ENCODE measurements at regions not wholly inside any gene's neighbourhood (a gene's known extent, or its start where the extent isn't known, plus 50 kb on each side); places are given as distances from the start of the nearest gene placed in this dataset.
"Not testable (repeated sequence)": the region's sequence is repeated elsewhere in the genome, so short reads cannot be mapped to it uniquely, and the experiment has no call there.

DNA sequence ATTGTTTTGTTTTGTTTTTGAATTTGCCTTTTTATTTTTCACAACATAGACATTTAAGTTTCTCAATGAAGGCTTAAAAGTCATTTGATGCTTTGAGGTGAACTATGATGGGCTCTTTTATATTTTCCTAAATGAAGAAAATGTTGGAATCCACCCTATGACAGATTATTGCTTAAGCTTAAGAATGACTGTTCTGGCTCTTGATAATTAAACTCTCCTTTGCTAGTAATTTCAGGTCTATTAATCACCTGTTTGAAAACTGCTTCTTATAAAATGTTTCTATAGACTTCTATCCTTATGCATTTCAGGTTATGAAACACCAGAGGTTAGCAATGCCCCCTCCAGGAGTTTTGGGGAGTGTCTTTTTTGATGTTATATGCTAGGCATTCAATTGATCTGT is 424.1 kb upstream of the DYNLRB2 start:
- no peak for DNase-seq

DNA sequence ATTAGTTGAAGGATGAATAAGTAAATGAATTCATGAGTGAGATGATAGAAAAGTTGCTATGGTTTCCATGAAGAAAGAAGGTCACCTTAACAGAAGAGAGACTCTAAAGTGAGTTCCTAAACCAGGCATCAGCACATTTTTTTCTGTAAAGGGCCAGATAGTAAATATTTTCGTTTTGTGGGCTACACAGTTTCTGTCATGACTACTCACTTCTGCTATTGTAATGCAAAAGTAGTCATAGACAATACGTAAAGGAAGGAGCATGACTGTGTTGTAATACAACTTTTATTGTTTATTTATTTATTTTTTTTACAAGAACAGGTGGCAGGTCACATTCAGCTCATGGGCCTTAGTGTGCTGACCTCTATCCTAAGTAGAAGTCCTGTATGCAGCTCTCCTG is 426.1 kb upstream of the DYNLRB2 start:
- DNase-seq: no peak

DNA sequence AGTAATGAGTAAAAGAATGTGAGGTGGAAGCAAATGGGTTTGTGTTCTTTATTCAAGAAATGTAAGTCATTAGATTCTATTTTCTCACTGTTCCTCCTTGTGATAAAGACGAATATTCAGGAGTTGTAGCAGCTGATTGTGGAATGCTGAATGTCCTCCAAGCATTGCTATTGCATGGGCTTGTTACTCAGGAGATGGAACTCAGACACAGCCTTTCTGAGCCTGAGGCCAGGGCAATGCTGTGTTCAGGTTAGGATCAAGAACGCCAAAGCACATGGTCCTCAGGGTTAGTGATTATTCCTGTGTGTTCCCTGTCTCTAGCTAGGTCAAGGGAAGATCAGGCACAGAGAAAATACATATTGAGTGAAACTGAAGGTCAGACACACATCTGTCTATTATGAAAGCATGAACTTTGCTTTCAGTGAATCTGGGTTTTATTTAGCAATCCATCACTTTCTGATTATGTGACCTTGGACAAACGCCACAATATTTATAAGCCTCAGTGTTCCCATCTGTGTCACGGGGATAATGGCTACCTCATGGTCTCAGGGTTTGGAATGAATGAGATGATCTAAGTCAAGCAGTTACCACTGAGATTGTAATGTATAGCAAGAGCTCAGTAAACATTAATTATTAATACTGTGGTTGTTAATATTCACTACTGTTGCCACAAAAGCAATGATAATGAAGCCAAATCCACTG is 426.8 kb upstream of the DYNLRB2 start:
- DNase-seq: no peak

DNA sequence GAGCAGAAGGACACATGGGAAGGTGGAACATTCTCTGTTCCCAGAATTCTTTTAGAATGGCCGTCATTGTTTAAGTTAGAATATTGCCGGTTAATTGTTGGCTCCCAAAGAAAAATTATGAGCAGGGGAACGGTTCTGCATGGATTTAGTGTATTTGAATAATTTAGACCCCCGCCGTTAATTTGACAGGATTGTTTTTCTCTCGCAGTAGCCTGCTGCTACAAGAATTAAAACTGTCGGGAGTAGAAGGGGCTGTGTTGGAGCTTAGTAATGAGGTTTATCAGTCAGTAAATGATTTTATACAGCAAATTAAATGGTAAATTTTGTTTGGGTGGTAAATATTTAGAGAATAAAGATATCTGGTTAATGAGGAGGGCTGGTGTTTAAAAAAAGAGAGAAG is 431.2 kb upstream of the DYNLRB2 start:
- no peak for DNase-seq

DNA sequence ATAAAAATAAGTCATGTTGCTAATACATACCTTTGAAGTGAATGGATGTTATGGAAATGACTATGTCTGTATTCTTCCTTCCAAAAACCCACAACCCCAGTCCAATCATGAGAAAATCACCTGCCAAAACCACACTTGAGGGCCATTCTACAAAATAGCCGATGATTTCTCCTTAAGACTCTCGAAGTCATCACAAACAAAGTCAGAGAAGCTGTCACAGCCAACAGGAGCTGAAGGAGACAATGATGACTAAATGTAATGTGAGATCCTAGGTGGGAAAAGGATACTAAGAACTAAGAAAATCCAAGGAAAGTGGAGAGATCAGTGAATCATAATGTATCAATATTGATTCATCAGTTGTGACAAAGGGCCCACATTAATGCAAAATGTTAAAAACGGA is 432.9 kb upstream of the DYNLRB2 start:
- no peak for DNase-seq

DNA sequence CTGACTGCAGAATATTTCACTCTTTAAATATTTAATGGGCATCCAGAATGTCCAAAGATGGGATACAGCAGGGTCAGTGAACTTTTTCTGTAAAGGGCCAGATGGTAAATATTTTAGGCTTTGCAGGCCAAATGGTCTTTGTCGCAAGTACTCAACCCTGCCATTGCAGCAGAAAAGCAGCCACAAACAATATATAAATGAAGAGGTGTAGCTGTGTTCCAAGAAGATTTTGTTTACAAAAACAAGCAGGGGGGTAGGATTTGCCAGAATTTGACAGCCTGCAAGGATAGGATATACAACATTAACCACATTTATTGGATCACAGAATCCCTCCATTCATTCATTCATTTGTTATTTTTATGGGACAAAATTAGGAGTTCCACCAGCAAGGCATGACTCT is 435.0 kb upstream of the DYNLRB2 start:
- no peak for DNase-seq

DNA sequence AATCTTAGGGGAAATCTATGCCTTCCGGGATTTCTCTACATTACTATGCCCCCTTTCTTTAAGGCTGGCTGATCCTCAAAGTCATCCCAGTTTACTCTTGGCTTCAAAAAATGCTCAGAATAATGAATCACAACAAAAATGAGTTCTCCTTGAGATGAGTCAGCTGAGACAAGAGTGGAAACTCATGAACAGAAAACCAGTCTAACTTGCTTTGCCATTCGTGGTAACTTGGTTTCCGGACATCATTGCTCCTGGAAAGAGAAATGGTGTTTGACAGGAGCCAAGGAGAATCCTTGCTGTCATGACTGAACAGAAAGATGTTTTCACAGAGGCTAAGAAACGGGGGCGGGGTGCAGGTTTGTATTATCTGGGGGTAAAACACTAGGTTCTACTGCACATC is 435.6 kb upstream of the DYNLRB2 start:
- DNase-seq: no peak

DNA sequence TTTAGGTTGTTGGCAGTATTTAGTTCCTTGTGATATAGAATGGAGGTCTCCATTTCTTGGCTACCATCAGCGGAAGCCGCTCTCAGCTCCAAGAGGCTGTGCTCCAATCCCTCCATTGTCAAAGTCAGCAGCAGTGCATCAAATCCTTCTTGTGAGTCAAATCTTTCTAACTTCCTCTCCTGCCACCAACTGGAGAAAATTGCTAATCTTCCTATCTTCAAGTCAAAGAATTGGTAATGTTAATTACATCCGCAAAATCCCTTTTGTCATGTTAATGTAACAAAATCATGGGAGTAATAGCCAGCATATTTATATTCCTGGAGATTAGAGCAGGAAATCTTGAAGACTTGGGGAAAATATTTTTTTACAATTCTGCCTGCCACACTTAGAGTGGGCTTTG is 436.4 kb upstream of the DYNLRB2 start:
- DNase-seq: no peak

DNA sequence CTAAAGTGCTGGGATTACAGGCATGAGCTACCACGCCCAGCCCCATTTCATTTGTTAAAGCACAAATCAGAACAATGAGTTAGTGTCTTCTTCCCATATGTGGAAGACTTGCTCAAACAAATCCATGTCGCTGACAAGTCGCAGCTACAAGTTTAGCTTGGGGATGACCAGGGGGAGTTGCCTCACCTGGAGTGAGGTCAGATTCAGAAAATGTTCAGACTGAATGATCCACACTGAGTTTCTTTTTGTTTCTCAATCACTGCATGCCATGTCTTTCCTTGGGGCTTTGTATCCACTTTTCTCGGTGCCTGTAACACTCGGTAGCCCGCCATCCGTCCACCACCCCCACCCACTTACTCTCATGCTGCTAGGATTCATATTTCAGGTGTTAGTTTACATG is 437.3 kb upstream of the DYNLRB2 start:
- DNase-seq: no peak

DNA sequence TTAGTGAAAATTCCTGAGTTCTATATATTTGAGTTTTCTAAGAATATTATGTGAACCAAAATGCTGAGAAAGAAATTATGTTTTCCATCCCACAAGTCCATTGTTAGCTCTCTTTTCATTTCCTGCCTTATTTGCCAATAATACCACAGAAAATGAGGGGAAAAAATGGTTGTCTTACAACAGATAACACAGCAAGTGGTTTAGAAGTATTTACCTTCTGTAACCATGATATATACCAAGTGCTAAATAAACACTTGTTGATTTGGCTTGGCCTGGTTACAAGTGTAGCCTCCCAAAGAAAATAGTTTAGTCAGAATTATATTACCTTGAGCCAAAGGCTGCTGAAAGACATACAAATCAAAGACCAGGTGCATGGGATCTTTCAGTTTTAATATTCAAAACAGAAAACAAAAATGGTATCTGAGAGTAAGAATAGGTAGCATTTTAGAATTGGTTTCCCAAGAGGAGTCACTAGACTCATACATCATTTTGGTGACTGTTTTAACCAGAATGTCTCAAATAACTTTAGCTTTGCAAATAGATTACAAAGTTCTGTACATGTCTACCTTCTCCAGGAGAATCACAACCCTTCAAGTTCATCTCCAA is 439.8 kb upstream of the DYNLRB2 start:
- no peak for DNase-seq

DNA sequence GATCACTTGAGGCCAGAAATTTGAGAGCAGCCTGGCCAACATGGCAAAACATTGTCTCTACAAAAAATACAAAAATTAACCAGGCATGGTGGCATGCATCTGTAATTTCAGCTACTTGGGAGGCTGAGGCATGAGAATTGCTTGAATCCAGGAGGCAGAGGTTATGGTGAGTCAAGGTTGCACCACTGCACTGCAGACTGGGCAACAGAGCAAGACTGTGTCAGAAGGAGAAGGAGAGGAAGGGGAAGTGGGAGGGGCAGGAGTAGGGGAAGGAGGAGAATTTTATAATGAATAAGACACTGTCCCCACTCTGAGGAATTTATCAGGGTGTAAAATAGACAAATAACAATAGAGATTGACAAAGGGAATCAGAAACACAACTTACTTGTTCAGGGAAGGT is 440.6 kb upstream of the DYNLRB2 start:
- DNase-seq: no peak

DNA sequence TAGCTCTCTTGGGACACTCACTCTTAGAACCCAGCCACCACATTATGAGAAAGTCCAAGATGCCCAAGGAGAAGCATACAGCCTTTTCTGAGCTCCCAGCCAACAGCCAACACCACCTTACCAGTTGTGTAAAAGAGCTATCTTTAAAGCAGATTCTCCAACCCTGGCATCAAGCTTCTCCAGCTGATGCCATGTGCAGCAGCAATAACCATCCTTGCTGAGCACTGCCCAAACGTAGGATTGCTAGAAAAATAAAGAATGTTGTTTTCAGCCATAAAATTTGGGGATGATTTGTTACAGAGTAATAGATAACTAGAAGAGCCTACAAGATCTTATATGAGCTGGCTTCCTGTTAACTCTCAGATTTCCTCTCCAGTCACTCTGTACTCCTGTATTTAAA is 443.7 kb upstream of the DYNLRB2 start:
- no peak for DNase-seq

DNA sequence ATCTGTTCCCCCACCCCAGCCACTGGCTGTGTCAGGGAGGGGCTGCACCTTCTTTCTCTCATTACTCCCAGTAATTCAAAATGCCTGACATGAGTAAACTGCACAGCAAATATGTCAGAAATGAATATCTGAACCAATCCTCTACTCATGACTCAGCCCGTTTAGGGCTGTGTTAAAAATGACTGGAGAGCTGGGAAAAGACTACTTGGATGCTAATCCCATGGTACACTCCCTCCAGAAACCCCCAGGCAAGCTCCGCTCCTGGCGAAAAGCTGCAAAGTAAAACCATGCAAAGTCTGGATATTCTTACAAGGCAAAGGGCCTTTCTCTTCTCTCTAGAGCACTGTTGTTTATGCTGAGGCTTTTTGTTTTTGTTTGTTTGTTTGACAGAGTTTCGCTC is 448.1 kb upstream of the DYNLRB2 start:
- DNase-seq: no peak

DNA sequence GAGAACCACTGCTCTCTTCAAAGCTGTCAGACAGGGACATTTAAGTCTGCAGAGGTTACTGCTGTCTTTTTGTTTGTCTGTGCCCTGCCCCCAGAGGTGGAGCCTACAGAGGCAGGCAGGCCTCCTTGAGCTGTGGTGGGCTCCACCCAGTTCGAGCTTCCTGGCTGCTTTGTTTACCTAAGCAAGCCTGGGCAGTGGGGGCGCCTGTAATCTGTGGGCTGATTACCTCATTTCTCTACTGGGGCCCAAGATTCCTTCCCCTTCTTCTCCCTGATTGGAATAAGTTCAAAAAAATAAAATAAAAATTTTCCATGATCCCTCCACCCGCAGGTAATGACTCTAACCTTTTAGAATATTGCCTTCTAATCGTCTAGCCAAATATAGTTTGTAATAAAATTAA is 449.3 kb upstream of the DYNLRB2 start:
- not testable (repeated sequence) for DNase-seq

DNA sequence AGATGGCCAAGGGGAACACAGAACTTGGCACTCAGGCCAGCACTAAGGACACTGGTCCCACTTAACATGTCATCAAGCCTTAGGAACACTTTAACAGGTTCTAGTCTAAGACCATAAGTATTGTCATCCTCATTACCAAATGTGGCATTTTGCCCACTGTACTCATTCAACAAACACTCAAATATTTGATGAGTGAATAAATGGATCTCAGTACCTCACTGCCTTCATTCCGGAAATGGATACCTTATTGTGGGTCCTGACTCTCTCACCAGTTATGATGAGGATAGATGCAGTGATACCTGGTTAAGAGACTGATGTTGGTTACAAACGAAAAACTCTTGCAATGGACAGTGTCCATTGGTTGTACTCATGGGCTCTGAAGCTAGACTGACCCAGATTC is 455.2 kb upstream of the DYNLRB2 start:
- DNase-seq: no peak

DNA sequence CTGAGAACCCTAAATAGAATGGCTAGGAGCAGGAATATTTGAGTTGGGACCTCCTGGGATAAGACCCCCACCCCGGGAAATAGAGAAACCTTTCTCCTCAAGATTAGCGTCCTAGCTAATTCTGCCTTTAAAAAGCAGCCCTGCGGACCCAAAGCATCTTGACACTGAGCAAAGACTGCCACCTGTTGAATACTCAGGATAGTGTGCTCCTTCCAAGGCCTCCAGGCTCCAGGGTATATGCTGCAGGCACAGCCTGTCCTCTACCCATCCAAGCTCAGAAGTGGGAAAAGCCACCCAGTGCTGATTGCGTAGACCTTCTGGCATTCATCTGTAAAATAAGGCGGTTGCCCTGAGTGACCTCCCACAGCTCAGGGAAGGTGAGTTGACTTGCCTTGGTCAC is 456.2 kb upstream of the DYNLRB2 start:
- DNase-seq: peak; percentile 70

DNA sequence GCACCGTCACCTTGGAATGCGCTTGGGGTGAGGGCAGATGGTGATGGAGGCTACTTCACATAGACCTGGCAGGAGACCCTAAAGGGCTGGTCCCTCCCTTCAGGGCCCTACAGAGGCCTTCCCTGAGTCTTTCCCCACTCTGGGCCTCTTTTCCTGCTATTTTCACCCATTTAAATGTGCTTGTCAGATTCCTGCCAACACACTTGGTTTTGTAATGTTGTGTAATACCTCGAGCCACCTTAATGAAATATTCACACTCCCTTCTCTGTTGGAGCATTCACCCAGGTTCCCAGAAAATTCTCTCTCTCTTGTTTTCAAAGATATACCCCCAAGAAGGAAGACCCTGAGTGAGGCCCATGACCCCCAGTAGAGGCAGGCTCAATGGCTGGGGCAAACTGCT is 456.6 kb upstream of the DYNLRB2 start:
- no peak for DNase-seq

DNA sequence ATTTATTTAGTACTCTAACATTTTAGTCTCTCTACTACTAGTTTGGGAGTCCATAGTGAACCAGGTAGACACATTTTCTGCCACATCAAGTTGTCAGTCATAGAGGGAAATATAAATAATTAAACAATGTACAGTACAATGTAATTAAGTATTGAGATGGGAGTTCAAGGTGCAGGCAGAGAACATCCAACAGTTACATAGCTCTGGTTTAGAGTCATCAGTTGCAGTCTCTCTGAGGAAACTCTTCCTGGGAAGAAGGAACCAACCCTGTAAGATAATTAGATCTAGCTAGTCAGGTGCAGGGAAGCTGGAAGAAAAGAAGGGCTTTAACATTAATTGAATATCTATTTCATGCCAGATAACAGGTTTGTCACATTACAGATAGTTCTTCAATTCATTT is 457.9 kb upstream of the DYNLRB2 start:
- no peak for DNase-seq

DNA sequence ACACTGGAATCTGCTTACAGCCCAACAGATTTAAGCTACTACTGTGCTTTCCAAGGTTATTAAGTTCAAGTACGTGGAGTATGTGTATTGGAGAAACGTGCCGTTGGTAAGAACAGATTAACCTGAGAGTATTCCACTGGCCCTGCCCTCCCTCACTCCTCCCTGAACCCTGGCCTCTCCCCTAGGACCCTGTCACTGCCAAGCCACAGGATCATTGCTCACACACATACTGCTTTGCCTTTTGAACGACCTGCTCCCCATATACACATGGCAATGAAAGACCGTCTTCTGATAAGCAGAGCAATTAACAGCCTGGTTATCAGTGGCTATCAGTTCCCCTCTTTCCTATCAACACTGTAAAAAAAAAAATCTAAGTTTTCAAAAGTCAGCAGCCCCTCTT is 458.9 kb upstream of the DYNLRB2 start:
- DNase-seq: no peak

DNA sequence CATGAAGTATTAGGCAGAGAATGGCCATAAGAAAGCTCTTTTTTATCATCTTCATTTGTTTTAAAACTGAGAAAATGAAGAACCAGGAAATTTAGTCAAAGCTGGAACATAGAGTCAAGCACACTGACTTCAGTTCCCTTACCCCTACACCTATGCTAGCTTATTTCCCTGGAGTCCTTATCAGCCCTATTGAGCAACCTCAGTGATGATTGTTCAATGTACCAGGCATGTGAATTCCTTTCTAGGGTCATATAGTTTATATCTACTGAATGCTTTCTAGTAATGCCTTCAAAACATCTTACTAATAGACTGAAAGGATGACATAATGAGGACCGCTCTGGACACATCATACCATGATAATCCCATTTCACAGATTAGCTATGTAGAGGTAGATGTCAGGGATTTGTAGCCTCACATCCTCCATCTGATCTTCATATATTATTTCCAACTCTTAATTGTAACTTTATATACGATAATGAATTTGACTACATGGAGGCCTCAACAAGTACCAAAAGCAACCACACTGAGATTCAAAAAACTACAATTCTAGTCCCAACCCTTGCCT is 460.4 kb upstream of the DYNLRB2 start:
- no peak for DNase-seq

DNA sequence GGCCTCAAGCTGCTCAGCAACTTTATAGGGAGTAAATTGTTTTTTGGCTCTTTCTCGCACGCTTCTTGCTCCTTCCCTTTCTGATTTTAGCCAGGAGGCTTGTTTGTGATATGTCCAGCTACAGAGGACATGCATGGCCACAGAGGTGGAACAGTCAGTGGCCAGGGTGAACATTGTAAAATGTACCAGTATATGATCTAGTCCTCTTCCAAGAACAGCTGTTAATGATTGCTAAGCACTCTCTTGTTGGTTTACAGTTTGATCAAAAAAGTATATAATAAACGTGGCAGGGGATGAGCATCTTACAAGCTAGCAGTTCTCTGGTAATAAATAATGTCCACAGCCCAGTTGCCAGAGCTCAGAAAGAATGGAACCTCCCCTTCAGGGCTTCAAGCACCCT is 461.7 kb upstream of the DYNLRB2 start:
- no peak for DNase-seq

DNA sequence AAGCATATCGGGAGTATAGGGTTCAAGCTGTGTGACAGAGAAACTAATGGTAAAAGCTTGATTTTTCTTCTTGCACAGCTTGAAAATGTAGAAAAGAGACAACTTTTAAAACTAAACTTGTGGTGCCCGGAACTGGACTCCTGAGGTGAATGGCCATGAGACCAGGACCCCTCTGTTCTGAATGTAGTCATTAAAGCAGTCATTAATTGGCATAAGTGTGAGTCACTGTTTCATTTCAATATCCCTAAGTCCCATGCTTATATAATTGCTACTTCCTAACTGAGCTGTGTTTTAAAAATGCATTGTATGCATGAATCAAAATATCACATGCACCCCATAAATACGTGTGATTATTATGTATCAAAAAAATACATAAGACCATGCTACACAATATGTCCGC is 463.1 kb upstream of the DYNLRB2 start:
- no peak for DNase-seq

DNA sequence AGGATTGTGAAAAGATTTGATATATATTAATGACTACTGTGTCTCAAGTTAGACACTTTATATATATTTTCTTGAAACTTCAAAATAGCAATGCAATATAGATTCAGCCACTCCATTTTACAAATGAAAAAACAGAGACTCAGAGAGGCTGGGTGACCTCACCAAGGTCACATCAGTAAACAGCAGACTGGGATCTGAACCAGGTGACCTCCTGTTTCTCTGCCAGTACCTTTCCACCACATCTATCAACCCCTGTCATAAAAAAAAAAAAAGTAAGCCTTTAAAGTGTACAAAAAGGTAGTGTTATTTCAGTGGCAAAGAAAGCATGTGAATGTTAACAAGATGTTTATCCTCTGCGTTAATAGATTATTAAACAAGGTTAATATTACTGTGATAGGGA is 466.5 kb upstream of the DYNLRB2 start:
- DNase-seq: no peak

DNA sequence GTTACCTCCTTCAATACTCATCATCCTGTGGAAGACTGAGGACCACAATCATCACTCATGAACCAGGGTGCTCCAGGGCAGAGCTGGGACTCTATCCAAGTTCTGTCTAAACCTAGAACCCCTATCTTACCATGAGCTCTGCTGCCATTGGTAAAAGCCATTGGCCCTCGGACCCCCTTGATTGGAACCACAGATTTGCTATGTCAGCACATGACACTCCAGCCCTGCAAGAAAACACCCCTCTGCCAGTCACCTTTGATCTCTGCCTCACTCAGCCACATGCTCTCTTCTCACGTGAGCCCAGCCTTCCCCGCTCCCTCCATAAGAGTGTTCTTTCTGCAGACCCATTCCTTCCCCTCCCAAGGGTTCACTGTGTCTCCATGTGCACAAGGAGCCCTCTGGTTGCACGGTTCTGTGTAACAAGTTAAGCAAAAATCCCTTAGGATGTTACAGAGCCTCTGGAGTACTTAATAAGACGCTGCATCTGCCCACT is 468.8 kb upstream of the DYNLRB2 start:
- no peak for DNase-seq

Measured in retina (tissue), 1 donor.